OCI-LY7 (cell line): ENCODE measurements at regions not wholly inside any gene's neighbourhood (a gene's known extent, or its start where the extent isn't known, plus 50 kb on each side); places are given as distances from the start of the nearest gene placed in this dataset.

Experiments used
- BruUV-seq: library from RNA; stranded (reverse); fragments of 400-500 nt; replicated peaks from 2 replicates; lab custom pipeline; 2021; lab: Mats Ljungman, UMichigan
- CTCF ChIA-PET: fragments of 300-600 bp; sonication (Branson Sonifier 250); formaldehyde crosslinking; loops from one replicate; lab custom pipeline; 2022; ENCODE audit warnings: antibody characterized with exemption; ENCODE audit not compliant: unreplicated experiment; lab: Charles Lee
- POLR2A ChIA-PET: fragments of 300-600 bp; sonication (Branson Sonifier 250); formaldehyde crosslinking; loops from one replicate; lab custom pipeline; 2022; ENCODE audit warnings: antibody characterized with exemption; lab: Charles Lee
- DNase-seq: peaks from one replicate; pipeline ENCODE4 v3.0.0-alpha.2; 2015; ENCODE audit warnings: low spot score
- H2AFZ ChIP-seq: fragments of 200-600 bp; sonication (generic), shearing (Covaris generic); 2 replicates; pipeline ENCODE4 v1.6.1; 2014; ENCODE audit warnings: mild to moderate bottlenecking, antibody characterized with exemption, low read length, moderate library complexity
- H3K27ac ChIP-seq: fragments of 200-600 bp; sonication (generic); 2 replicates; pipeline ENCODE4 v1.5.1; 2014; ENCODE audit warnings: mixed run types, low read depth, mild to moderate bottlenecking, moderate library complexity, low read length, inconsistent platforms; ENCODE audit not compliant: poor library complexity, severe bottlenecking
- H3K36me3 ChIP-seq: fragments of 200-600 bp; sonication (generic); 2 replicates; pipeline ENCODE4 v1.6.1; 2014; ENCODE audit warnings: mild to moderate bottlenecking, antibody characterized with exemption, low read length, moderate library complexity, mixed read lengths; ENCODE audit not compliant: insufficient read depth
- H3K4me1 ChIP-seq: fragments of 200-600 bp; sonication (generic); 2 replicates; pipeline ENCODE4 v1.5.1; 2014; ENCODE audit warnings: mild to moderate bottlenecking, low read length; ENCODE audit not compliant: insufficient read depth, poor library complexity, severe bottlenecking
- H3K4me2 ChIP-seq: fragments of 200-600 bp; sonication (generic); 2 replicates; pipeline ENCODE4 v1.6.1; 2014; ENCODE audit warnings: mild to moderate bottlenecking, low read length
- H3K4me3 ChIP-seq: fragments of 200-600 bp; sonication (generic); 2 replicates; pipeline ENCODE4 v1.5.1; 2014; ENCODE audit warnings: mild to moderate bottlenecking, low read depth, low read length; ENCODE audit not compliant: poor library complexity, severe bottlenecking
- H3K79me2 ChIP-seq: fragments of 200-600 bp; sonication (generic); 2 replicates; pipeline ENCODE4 v1.6.1; 2016; ENCODE audit warnings: low read depth, mild to moderate bottlenecking, low read length, moderate library complexity, mixed read lengths; ENCODE audit not compliant: insufficient read depth
- H3K9me2 ChIP-seq: fragments of 200-600 bp; sonication (generic); 2 replicates; pipeline ENCODE4 v1.6.1; 2016; ENCODE audit warnings: mild to moderate bottlenecking, low read length, mixed read lengths; ENCODE audit not compliant: insufficient read depth
- H3K9me3 ChIP-seq: fragments of 200-600 bp; sonication (generic); 2 replicates; pipeline ENCODE4 v1.6.1; 2014; ENCODE audit warnings: mild to moderate bottlenecking, mixed run types, low read length, mixed read lengths
- H4K20me1 ChIP-seq: fragments of 200-600 bp; sonication (generic); 2 replicates; pipeline ENCODE4 v1.6.1; 2014; ENCODE audit warnings: mild to moderate bottlenecking, antibody characterized with exemption, low read length, moderate library complexity, mixed read lengths; ENCODE audit not compliant: insufficient read depth
- EZH2phosphoT487 ChIP-seq: fragments of 200-600 bp; sonication (generic); IDR thresholded peaks from 2 replicates; pipeline ENCODE4 v1.6.1; 2018; ENCODE audit warnings: low read depth, borderline replicate concordance, mild to moderate bottlenecking, mixed run types, antibody characterized with exemption, low read length, moderate library complexity, mixed read lengths
- intact Hi-C: fragments of 100-400 bp; cut with micrococcal nuclease; formaldehyde crosslinking; loops from one replicate; pipeline ENCODE4 v1.10.0; 2022; ENCODE audit not compliant: unreplicated experiment
- TF ChIP-seq, protein P1 (sequence below): fragments of 200-600 bp; sonication (generic); conservative IDR thresholded peaks from 2 replicates; pipeline ENCODE4 v1.5.1; 2014; ENCODE audit warnings: mild to moderate bottlenecking, antibody characterized with exemption, low read length, moderate library complexity, mixed read lengths

DNA sequence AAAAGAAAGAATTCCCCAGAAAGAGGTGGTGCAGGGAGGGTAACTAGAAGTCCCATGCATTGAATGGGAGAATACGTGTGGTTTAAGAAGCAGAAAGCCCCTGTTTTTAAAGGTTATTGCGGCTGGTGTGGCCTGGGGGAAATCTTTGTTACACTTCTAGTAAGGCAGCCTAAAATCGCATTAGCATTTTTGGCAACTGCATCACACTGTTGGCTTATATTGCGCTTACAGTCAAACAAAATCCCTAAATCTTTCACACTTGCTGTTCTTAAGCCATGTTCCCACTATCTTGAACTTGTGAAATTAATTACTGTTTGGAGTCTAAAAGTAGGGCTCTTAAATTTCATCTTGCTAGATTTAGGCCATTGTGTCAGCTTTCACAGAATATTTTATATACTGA lies 66.0 kb upstream of the GOLIM4 start:
- POLR2A ChIA-PET: interaction anchor here (0.5 to 0.8 kb wide), 2 partner anchors 115 to 643 kb away, joined by 3 read pairs; no protein-coding TSS in a partner anchor
- DNase-seq: no peak
- CTCF ChIA-PET: no interaction called here
- H3K79me2 ChIP-seq: no peaks in the 10 kb centered on the region
- no peak overlapping the region for H3K4me3 ChIP-seq
- intact Hi-C loops: loop anchor here (10.0 kb wide), 1 partner anchor 317 kb away; no protein-coding TSS in a partner anchor
- no TSS peak for BruUV-seq
- TF ChIP-seq EZH2phosphoT487: no peak
- TF ChIP-seq, protein P1, sequence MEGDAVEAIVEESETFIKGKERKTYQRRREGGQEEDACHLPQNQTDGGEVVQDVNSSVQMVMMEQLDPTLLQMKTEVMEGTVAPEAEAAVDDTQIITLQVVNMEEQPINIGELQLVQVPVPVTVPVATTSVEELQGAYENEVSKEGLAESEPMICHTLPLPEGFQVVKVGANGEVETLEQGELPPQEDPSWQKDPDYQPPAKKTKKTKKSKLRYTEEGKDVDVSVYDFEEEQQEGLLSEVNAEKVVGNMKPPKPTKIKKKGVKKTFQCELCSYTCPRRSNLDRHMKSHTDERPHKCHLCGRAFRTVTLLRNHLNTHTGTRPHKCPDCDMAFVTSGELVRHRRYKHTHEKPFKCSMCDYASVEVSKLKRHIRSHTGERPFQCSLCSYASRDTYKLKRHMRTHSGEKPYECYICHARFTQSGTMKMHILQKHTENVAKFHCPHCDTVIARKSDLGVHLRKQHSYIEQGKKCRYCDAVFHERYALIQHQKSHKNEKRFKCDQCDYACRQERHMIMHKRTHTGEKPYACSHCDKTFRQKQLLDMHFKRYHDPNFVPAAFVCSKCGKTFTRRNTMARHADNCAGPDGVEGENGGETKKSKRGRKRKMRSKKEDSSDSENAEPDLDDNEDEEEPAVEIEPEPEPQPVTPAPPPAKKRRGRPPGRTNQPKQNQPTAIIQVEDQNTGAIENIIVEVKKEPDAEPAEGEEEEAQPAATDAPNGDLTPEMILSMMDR: no peak
- no peak overlapping the region for H3K27ac ChIP-seq
- H3K36me3 ChIP-seq: no peaks in the 10 kb centered on the region
- H3K9me3 ChIP-seq: no peaks in the 10 kb centered on the region; the same call in 1 of the 2 replicates
- H3K4me2 ChIP-seq: no peak overlapping the region
- H2AFZ ChIP-seq: 0 out of 2 replicates have a peak overlapping the region, but pooled peaks have one; percentile 14
- no peaks in the 10 kb centered on the region for H3K9me2 ChIP-seq
- H4K20me1 ChIP-seq: no peaks in the 10 kb centered on the region
- H3K4me1 ChIP-seq: peaks cover 24% of the 10 kb centered on the region

GRCh38 chr3:168157903-168158302 lies 62.2 kb upstream of the GOLIM4 start:
- BruUV-seq: no TSS peak
- H3K36me3 ChIP-seq: no peaks in the 10 kb centered on the region
- H3K27ac ChIP-seq: no peak overlapping the region
- H3K79me2 ChIP-seq: no peaks in the 10 kb centered on the region
- TF ChIP-seq EZH2phosphoT487: no peak
- TF ChIP-seq, protein P1: no peak
- ChIA-PET CTCF (no interaction called here), POLR2A (interaction anchor here (0.6 to 1.0 kb wide), 6 partner anchors 17 to 647 kb away, joined by 3 to 4 read pairs (median 3); no protein-coding TSS in a partner anchor)
- H3K4me3 ChIP-seq: no peak overlapping the region
- H3K9me3 ChIP-seq: no peaks in the 10 kb centered on the region
- no peaks in the 10 kb centered on the region for H3K9me2 ChIP-seq
- intact Hi-C loops: no loop called here
- H2AFZ ChIP-seq: no peak overlapping the region
- H3K4me2 ChIP-seq: no peak overlapping the region
- DNase-seq: no peak
- no peaks in the 10 kb centered on the region for H4K20me1 ChIP-seq
- H3K4me1 ChIP-seq: no peaks in the 10 kb centered on the region

DNA sequence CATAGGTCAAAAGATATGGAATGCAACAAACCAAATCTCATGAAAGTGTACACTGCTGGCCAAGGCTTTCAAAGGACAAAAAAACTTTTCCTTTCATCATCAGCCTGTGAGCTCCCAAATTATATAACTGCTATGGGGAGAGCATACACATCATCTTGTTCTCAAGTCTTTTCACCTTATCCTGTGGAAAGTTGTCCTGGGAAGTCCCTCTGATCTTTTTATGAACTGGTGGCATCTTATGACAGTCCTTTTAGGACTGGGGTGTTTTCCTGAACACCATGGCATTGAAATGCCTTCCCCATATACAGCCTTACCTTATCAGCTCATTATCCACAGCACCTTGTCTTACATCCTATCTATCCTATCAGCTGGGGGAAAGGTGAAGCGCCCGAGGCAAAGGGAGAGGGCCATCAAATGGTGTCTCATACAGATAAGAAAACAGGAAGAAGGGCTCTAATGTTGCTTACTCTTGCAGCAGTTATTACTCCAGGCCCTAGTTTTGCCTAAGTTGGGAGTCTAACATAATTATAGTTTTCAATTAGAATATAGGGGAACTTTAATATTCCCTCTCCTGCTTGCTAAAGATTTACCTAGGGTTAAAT lies 61.5 kb upstream of the GOLIM4 start:
- Histone ChIP-seq H3K9me3 (0 out of 2 replicates have a peak, but pooled peaks cover 4% of the 10 kb centered on the region), H3K9me2 (no peaks in the 10 kb centered on the region), H2AFZ (no peak overlapping the region), H3K36me3 (no peaks in the 10 kb centered on the region), H4K20me1 (no peaks in the 10 kb centered on the region), H3K79me2 (no peaks in the 10 kb centered on the region), H3K4me3 (no peak overlapping the region), H3K4me2 (no peak overlapping the region), H3K27ac (no peak overlapping the region), H3K4me1 (no peaks in the 10 kb centered on the region)
- CTCF ChIA-PET: no interaction called here
- no TSS peak for BruUV-seq
- no peak for TF ChIP-seq EZH2phosphoT487
- TF ChIP-seq, protein P1: no peak
- intact Hi-C loops: no loop called here
- no peak for DNase-seq
- POLR2A ChIA-PET: interaction anchor here (0.6 to 1.0 kb wide), 6 partner anchors 8 to 243 kb away, joined by 3 to 4 read pairs (median 3); no protein-coding TSS in a partner anchor
